ENCODE measurements at regions not wholly inside any gene's neighbourhood (a gene's known extent, or its start where the extent isn't known, plus 50 kb on each side); places are given as distances from the start of the nearest gene placed in this dataset.

DNA sequence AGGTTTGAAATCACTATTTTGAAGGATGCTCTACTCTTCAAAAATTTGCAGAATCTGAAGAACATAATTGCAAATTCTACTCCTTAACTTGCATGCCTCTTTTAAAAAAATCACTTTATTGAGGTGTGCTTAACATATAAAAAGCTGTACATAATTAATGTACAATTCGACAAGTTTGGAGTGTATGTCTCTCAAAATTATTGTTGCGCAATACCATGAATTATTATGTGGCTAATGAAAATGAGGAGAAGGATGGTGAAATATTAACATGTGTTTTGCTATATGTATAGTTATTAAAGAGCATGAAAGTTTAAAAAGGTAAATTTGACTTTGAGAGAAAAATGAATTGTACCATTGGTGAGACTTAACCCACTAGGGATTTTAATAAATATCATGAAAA, 187.2 kb upstream of the MALRD1 start:
- TF ChIP-seq, protein P1, sequence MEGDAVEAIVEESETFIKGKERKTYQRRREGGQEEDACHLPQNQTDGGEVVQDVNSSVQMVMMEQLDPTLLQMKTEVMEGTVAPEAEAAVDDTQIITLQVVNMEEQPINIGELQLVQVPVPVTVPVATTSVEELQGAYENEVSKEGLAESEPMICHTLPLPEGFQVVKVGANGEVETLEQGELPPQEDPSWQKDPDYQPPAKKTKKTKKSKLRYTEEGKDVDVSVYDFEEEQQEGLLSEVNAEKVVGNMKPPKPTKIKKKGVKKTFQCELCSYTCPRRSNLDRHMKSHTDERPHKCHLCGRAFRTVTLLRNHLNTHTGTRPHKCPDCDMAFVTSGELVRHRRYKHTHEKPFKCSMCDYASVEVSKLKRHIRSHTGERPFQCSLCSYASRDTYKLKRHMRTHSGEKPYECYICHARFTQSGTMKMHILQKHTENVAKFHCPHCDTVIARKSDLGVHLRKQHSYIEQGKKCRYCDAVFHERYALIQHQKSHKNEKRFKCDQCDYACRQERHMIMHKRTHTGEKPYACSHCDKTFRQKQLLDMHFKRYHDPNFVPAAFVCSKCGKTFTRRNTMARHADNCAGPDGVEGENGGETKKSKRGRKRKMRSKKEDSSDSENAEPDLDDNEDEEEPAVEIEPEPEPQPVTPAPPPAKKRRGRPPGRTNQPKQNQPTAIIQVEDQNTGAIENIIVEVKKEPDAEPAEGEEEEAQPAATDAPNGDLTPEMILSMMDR (conservative IDR thresholded peaks at IDR 0.05), result no peak

DNA sequence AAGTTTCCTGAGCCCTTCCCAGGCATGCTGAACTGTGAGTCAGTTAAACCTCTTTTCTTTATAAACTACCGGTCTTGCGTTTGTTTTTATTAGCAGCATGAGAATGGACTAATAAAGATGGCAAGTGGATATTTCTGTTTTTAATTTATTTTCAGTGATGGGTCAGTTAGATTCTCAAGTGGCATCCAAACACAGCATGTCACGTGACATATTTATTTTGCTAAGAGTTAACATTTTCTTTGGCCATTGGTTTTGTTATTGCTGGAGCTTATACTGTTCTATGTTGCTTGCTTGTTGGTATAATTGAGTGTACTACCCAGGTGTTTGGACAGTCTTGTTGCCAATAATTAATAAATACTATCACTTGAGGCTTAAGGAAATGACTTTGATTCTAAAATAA, 181.7 kb upstream of the MALRD1 start:
- Histone ChIP-seq H3K36me3 (ENCODE audit: control insufficient read depth, insufficient read depth, low read length) (no peaks in the 10 kb centered on the region), H3K27me3 (ENCODE audit: control insufficient read depth, insufficient read depth, low read length, poor library complexity, severe bottlenecking) (no peaks in the 10 kb centered on the region), H3K4me3 (ENCODE audit: low read length) (no peak overlapping the region), H3K4me1 (ENCODE audit: control insufficient read depth, insufficient read depth, low read length) (no peaks in the 10 kb centered on the region), H3K9me3 (ENCODE audit: control insufficient read depth, low read length) (no peaks in the 10 kb centered on the region), H3K9ac (ENCODE audit: extremely low read depth, low read length, poor library complexity, severe bottlenecking) (no peak overlapping the region), H3K27ac (ENCODE audit: low read depth, low read length) (no peak overlapping the region)
- TF ChIP-seq, protein P1 (conservative IDR thresholded peaks at IDR 0.05), result no peak
- no peak overlapping the region for H3K27ac Mint-ChIP-seq
- H3K27me3 Mint-ChIP-seq (ENCODE audit: insufficient read depth), result no peaks in the 10 kb centered on the region
- peaks cover 4% of the 10 kb centered on the region for H3K9me3 Mint-ChIP-seq
- 88 to 95% methylated on average over 3 of the region's 3 CpGs for WGBS, 2 experiments (ENCODE audit: insufficient coverage in 1 of 2, insufficient read length in 1 of 2)
- no peaks in the 10 kb centered on the region for H3K36me3 Mint-ChIP-seq (ENCODE audit: low read depth)
- no peaks in the 10 kb centered on the region for H3K4me1 Mint-ChIP-seq
- no peak overlapping the region for H3K4me3 Mint-ChIP-seq
- no peak for DNase-seq

More for the DNA sequence above, 187.2 kb upstream of the MALRD1 start:
- Histone ChIP-seq H3K9me3 (ENCODE audit: control insufficient read depth, low read length) (no peaks in the 10 kb centered on the region), H3K27me3 (ENCODE audit: control insufficient read depth, insufficient read depth, low read length, poor library complexity, severe bottlenecking) (no peaks in the 10 kb centered on the region), H3K4me3 (ENCODE audit: low read length) (no peak overlapping the region), H3K36me3 (ENCODE audit: control insufficient read depth, insufficient read depth, low read length) (no peaks in the 10 kb centered on the region), H3K4me1 (ENCODE audit: control insufficient read depth, insufficient read depth, low read length) (no peaks in the 10 kb centered on the region), H3K27ac (ENCODE audit: low read depth, low read length) (no peak overlapping the region), H3K9ac (ENCODE audit: extremely low read depth, low read length, poor library complexity, severe bottlenecking) (no peak overlapping the region)
- no peaks in the 10 kb centered on the region for H3K36me3 Mint-ChIP-seq (ENCODE audit: low read depth)
- H3K27me3 Mint-ChIP-seq (ENCODE audit: insufficient read depth), result no peaks in the 10 kb centered on the region
- H3K27ac Mint-ChIP-seq, result no peak overlapping the region
- no peaks in the 10 kb centered on the region for H3K4me1 Mint-ChIP-seq
- H3K9me3 Mint-ChIP-seq, result no peaks in the 10 kb centered on the region
- WGBS, 2 experiments (ENCODE audit: insufficient coverage in 1 of 2, insufficient read length in 1 of 2), result 93 to 100% methylated on average over 2 of the region's 2 CpGs
- no peak overlapping the region for H3K4me3 Mint-ChIP-seq
- DNase-seq, result no peak

DNA sequence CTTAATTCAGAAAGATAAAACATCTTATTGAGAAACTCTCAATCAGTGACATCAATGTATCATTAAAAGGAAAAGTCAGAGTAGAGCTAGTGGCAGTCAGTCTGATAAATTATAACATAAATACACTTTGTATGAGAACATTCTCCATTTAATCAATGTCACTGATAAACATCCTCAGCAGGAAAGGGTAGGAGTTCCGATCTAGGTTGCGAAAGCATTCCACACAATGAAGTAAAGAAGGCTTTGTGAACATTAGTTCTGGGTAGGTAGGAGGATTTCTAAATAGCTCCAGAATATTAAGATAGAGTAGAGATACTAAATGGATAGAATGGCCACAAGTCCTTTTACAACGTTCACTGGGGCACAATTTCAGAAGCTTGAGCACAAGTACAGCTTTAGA, 179.7 kb upstream of the MALRD1 start:
- Histone ChIP-seq H3K4me1 (ENCODE audit: control insufficient read depth, insufficient read depth, low read length) (no peaks in the 10 kb centered on the region), H3K9me3 (ENCODE audit: control insufficient read depth, low read length) (no peaks in the 10 kb centered on the region), H3K27me3 (ENCODE audit: control insufficient read depth, insufficient read depth, low read length, poor library complexity, severe bottlenecking) (no peaks in the 10 kb centered on the region), H3K27ac (ENCODE audit: low read depth, low read length) (no peak overlapping the region), H3K9ac (ENCODE audit: extremely low read depth, low read length, poor library complexity, severe bottlenecking) (no peak overlapping the region), H3K36me3 (ENCODE audit: control insufficient read depth, insufficient read depth, low read length) (no peaks in the 10 kb centered on the region), H3K4me3 (ENCODE audit: low read length) (no peak overlapping the region)
- Mint-ChIP-seq H3K27ac (no peak overlapping the region), H3K36me3 (ENCODE audit: low read depth) (no peaks in the 10 kb centered on the region), H3K9me3 (peaks cover 4% of the 10 kb centered on the region), H3K4me1 (no peaks in the 10 kb centered on the region), H3K27me3 (ENCODE audit: insufficient read depth) (no peaks in the 10 kb centered on the region), H3K4me3 (no peak overlapping the region)
- 86 to 88% methylated on average over 1 to 3 of the region's 3 CpGs for WGBS, 2 experiments (ENCODE audit: insufficient coverage in 1 of 2, insufficient read length in 1 of 2)
- TF ChIP-seq, protein P1 (conservative IDR thresholded peaks at IDR 0.05), result no peak
- no peak for DNase-seq
